D341Med (cell line): ENCODE measurements at regions not wholly inside any gene's neighbourhood (a gene's known extent, or its start where the extent isn't known, plus 50 kb on each side); places are given as distances from the start of the nearest gene placed in this dataset.
"Not testable (repeated sequence)": the region's sequence is repeated elsewhere in the genome, so short reads cannot be mapped to it uniquely, and the experiment has no call there.

Experiments
- DNase-seq: peaks from one replicate; pipeline ENCODE4 v3.0.0; 2012; ENCODE audit warnings: low spot score

GRCh38 chr2:65605058-65605742 is 172.8 kb upstream of the SPRED2 start:
- DNase-seq, result no peak

- no peak for DNase-seq
Observed at GRCh38 chr2:65604246-65604645, 171.8 kb upstream of the SPRED2 start.

- no peak for DNase-seq
Observed at GRCh38 chr2:65602603-65603235, 170.3 kb upstream of the SPRED2 start.

GRCh38 chr2:65600871-65601270 is 168.5 kb upstream of the SPRED2 start:
- DNase-seq, result not testable (repeated sequence)

GRCh38 chr2:65600351-65600750 is 168.0 kb upstream of the SPRED2 start:
- DNase-seq, result not testable (repeated sequence)

- DNase-seq, result no peak
Observed at GRCh38 chr2:65599693-65600092, 167.3 kb upstream of the SPRED2 start.

- DNase-seq, result no peak
Observed at GRCh38 chr2:65598996-65599395, 166.6 kb upstream of the SPRED2 start.

- DNase-seq, result no peak
Observed at GRCh38 chr2:65598264-65598663, 165.9 kb upstream of the SPRED2 start.

GRCh38 chr2:65595630-65596029 is 163.2 kb upstream of the SPRED2 start:
- DNase-seq, result no peak

- no peak for DNase-seq
Observed at GRCh38 chr2:65594150-65594549, 161.8 kb upstream of the SPRED2 start.

GRCh38 chr2:65589667-65590066 is 157.3 kb upstream of the SPRED2 start:
- DNase-seq, result no peak

GRCh38 chr2:65587779-65588178 is 155.4 kb upstream of the SPRED2 start:
- DNase-seq, result no peak

GRCh38 chr2:65586516-65586915 is 154.1 kb upstream of the SPRED2 start:
- DNase-seq, result no peak

- no peak for DNase-seq
Observed at GRCh38 chr2:65583061-65583460, 150.7 kb upstream of the SPRED2 start.

GRCh38 chr2:65582364-65582763 is 150.0 kb upstream of the SPRED2 start:
- no peak for DNase-seq

- no peak for DNase-seq
Observed at GRCh38 chr2:65580824-65581223, 148.4 kb upstream of the SPRED2 start.

- DNase-seq, result no peak
Observed at GRCh38 chr2:65579506-65580235, 147.3 kb upstream of the SPRED2 start.

GRCh38 chr2:65577654-65578053 is 145.3 kb upstream of the SPRED2 start:
- DNase-seq, result no peak

GRCh38 chr2:65576861-65577601 is 144.6 kb upstream of the SPRED2 start:
- no peak for DNase-seq

- DNase-seq, result no peak
Observed at GRCh38 chr2:65576278-65576677, 143.9 kb upstream of the SPRED2 start.

GRCh38 chr2:65574993-65575392 is 142.6 kb upstream of the SPRED2 start:
- DNase-seq, result no peak

GRCh38 chr2:65568656-65569440 is 136.4 kb upstream of the SPRED2 start:
- not testable (repeated sequence) for DNase-seq
